B cell (primary cell): ENCODE measurements at regions not wholly inside any gene's neighbourhood (a gene's known extent, or its start where the extent isn't known, plus 50 kb on each side); places are given as distances from the start of the nearest gene placed in this dataset.

Experiments
- EZH2 ChIP-seq: IDR thresholded peaks from 2 replicates; pipeline ENCODE4 v1.6.1; 2012; ENCODE audit warnings: borderline replicate concordance, low read depth, mild to moderate bottlenecking, moderate library complexity, low read length; ENCODE audit not compliant: insufficient read depth, poor library complexity, severe bottlenecking
- TF ChIP-seq, protein P1 (sequence below): fragments of 200-600 bp; IDR thresholded peaks from one replicate; pipeline ENCODE4 v1.8.0; 2022; ENCODE audit warnings: antibody characterized with exemption, mild to moderate bottlenecking

DNA sequence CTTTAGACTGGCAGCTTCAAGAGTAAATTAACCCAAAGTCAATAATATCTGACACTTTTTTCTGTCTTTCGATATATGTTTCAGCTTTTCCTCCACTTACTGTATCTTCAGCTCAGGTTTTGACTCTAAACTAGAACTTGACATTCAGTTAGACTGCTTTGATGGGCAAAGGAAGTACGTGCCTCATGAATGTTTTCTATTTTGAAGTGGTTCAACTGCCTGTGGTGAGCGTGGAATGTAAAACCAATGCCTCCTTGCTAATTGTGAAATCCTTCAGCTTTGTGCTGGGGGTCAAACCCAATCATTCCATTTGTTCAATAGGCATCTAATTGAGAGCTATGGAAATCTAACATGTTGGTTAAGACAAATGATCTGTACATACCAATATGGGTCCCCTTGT is 857.0 kb upstream of the HTR2C start:
- TF ChIP-seq, protein P1, sequence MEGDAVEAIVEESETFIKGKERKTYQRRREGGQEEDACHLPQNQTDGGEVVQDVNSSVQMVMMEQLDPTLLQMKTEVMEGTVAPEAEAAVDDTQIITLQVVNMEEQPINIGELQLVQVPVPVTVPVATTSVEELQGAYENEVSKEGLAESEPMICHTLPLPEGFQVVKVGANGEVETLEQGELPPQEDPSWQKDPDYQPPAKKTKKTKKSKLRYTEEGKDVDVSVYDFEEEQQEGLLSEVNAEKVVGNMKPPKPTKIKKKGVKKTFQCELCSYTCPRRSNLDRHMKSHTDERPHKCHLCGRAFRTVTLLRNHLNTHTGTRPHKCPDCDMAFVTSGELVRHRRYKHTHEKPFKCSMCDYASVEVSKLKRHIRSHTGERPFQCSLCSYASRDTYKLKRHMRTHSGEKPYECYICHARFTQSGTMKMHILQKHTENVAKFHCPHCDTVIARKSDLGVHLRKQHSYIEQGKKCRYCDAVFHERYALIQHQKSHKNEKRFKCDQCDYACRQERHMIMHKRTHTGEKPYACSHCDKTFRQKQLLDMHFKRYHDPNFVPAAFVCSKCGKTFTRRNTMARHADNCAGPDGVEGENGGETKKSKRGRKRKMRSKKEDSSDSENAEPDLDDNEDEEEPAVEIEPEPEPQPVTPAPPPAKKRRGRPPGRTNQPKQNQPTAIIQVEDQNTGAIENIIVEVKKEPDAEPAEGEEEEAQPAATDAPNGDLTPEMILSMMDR: no peak
- no peak for TF ChIP-seq EZH2
